ENCODE measurements at regions not wholly inside any gene's neighbourhood (a gene's known extent, or its start where the extent isn't known, plus 50 kb on each side); places are given as distances from the start of the nearest gene placed in this dataset.
A peak's percentile ranks its signal among the peaks of the same experiment; 100 is the strongest.
"Not testable (repeated sequence)": the region's sequence is repeated elsewhere in the genome, so short reads cannot be mapped to it uniquely, and the experiment has no call there.

- H3K9me1 ChIP-seq (replicated peaks; ENCODE audit: control insufficient read depth, extremely low read depth, insufficient read depth, low read length), result no peaks in the 10 kb centered on the region
- POLR2A ChIA-PET, result no interaction called here
- CTCF ChIA-PET, result interaction anchor here (0.7 kb wide), 1 partner anchor 641 kb away, joined by 3 read pairs; no protein-coding TSS in a partner anchor
Measured at GRCh38 chr5:96320797-96321196, 112.3 kb downstream of the PCSK1 start.

GRCh38 chr5:96319981-96320739 is 112.9 kb downstream of the PCSK1 start:
- POLR2A ChIA-PET, result interaction anchor here (0.6 kb wide), 1 partner anchor 330 kb away, joined by 4 read pairs; no protein-coding TSS in a partner anchor
- dilution Hi-C loops (cut with MboI; ENCODE audit: extremely low pct_ligation_motif_present, low sequenced_read_pairs); H4K20me1 ChIP-seq (replicated peaks; ENCODE audit: control insufficient read depth, extremely low read depth, insufficient read depth, low read length); FAIRE-seq; H3K27ac ChIP-seq (ENCODE audit: insufficient read depth, low read depth, low read length); H3K9me3 ChIP-seq (replicated peaks; ENCODE audit: control insufficient read depth, insufficient read depth, low read length); H3K4me2 ChIP-seq (ENCODE audit: insufficient read depth, low read length); H2AFZ ChIP-seq (ENCODE audit: low read depth, low read length); BruUV-seq (replicated peaks); intact Hi-C loops (cut with micrococcal nuclease); H3K27me3 ChIP-seq (ENCODE audit: control insufficient read depth in 2 of 2, insufficient read depth in 2 of 2, low read length in 2 of 2); H3K4me3 ChIP-seq (replicated peaks in 1 of 3; ENCODE audit: insufficient read depth in 1 of 3, low read depth in 1 of 3, low read length in 3 of 3); DNase-seq (ENCODE audit: low read depth, low spot score); H3K9ac ChIP-seq (replicated peaks; ENCODE audit: extremely low read depth, insufficient read depth, low read length); H3K9me1 ChIP-seq (replicated peaks; ENCODE audit: control insufficient read depth, extremely low read depth, insufficient read depth, low read length); H3K36me3 ChIP-seq (ENCODE audit: control insufficient read depth in 2 of 2, extremely low read depth in 1 of 2, insufficient read depth in 2 of 2, low read length in 2 of 2); H3K79me2 ChIP-seq (ENCODE audit: control insufficient read depth, insufficient read depth, low read length): not testable (repeated sequence)
- CTCF ChIA-PET, result interaction anchor here (0.6 to 1.9 kb wide), 4 partner anchors 10 to 642 kb away, joined by 3 to 4 read pairs (median 4); no protein-coding TSS in a partner anchor
- H3K4me1 ChIP-seq (ENCODE audit: control insufficient read depth, extremely low read depth, insufficient read depth, low read length), result peaks cover 11% of the 10 kb centered on the region

More at GRCh38 chr5:96320797-96321196, 112.3 kb downstream of the PCSK1 start:
- H3K4me2 ChIP-seq (ENCODE audit: insufficient read depth, low read length), result no peak overlapping the region
- DNase-seq (ENCODE audit: low read depth, low spot score) (no peak), FAIRE-seq (peak; percentile 18)
- no peak overlapping the region for H2AFZ ChIP-seq (ENCODE audit: low read depth, low read length)
- H3K9me3 ChIP-seq (replicated peaks; ENCODE audit: control insufficient read depth, insufficient read depth, low read length), result no peaks in the 10 kb centered on the region
- no peak overlapping the region for H3K27ac ChIP-seq (ENCODE audit: insufficient read depth, low read depth, low read length)
- H3K27me3 ChIP-seq (ENCODE audit: control insufficient read depth in 2 of 2, insufficient read depth in 2 of 2, low read length in 2 of 2), result no peaks in the 10 kb centered on the region
- peaks cover 11% of the 10 kb centered on the region for H3K4me1 ChIP-seq (ENCODE audit: control insufficient read depth, extremely low read depth, insufficient read depth, low read length)
- H4K20me1 ChIP-seq (replicated peaks; ENCODE audit: control insufficient read depth, extremely low read depth, insufficient read depth, low read length), result no peaks in the 10 kb centered on the region
- BruUV-seq (replicated peaks), result no TSS peak
- TF ChIP-seq CTCF (IDR thresholded peaks at IDR 0.05; ENCODE audit: extremely low read depth in 1 of 2, insufficient read depth in 1 of 2, low read depth in 1 of 2, low read length in 2 of 2), result no peak
- no peak for TF ChIP-seq MAX (IDR thresholded peaks at IDR 0.05; ENCODE audit: insufficient read depth, insufficient read length)
- TF ChIP-seq POLR2A (IDR thresholded peaks at IDR 0.05; ENCODE audit: low read depth, low read length), result no peak
- no peak for TF ChIP-seq JUN (IDR thresholded peaks at IDR 0.05; ENCODE audit: borderline replicate concordance, insufficient read depth, insufficient read length, low read depth)
- no peak for TF ChIP-seq MYC (IDR thresholded peaks at IDR 0.05; ENCODE audit: low read depth, low read length)
- TF ChIP-seq GATA2 (IDR thresholded peaks at IDR 0.05; ENCODE audit: insufficient read depth, insufficient read length, low read depth, low read length), result no peak
- peak; percentile 15 for TF ChIP-seq FOS (IDR thresholded peaks at IDR 0.05; ENCODE audit: borderline replicate concordance, insufficient read depth, low read length)
- H3K36me3 ChIP-seq (ENCODE audit: control insufficient read depth in 2 of 2, extremely low read depth in 1 of 2, insufficient read depth in 2 of 2, low read length in 2 of 2), result no peaks in the 10 kb centered on the region
- dilution Hi-C loops (cut with MboI; ENCODE audit: extremely low pct_ligation_motif_present, low sequenced_read_pairs) (no loop called here), intact Hi-C loops (cut with micrococcal nuclease) (no loop called here)
- no peaks in the 10 kb centered on the region for H3K79me2 ChIP-seq (ENCODE audit: control insufficient read depth, insufficient read depth, low read length)
- H3K9ac ChIP-seq (replicated peaks; ENCODE audit: extremely low read depth, insufficient read depth, low read length), result no peak overlapping the region
- H3K4me3 ChIP-seq (replicated peaks in 1 of 3; ENCODE audit: insufficient read depth in 1 of 3, low read depth in 1 of 3, low read length in 3 of 3), result no peak overlapping the region
